ENCODE measurements at regions not wholly inside any gene's neighbourhood (a gene's known extent, or its start where the extent isn't known, plus 50 kb on each side); places are given as distances from the start of the nearest gene placed in this dataset.
"Not testable (repeated sequence)": the region's sequence is repeated elsewhere in the genome, so short reads cannot be mapped to it uniquely, and the experiment has no call there.

GRCh38 chr10:123381224-123381623 is 227.0 kb downstream of the BUB3 start:
- DNase-seq, result no peak

GRCh38 chr10:123382491-123382890 is 228.3 kb downstream of the BUB3 start:
- no peak for DNase-seq

- no peak for DNase-seq
These were observed 231.4 kb downstream of the BUB3 start for GRCh38 chr10:123385508-123386080.

GRCh38 chr10:123389520-123389919 is 235.3 kb downstream of the BUB3 start:
- no peak for DNase-seq

- DNase-seq, result no peak
These were observed 236.1 kb downstream of the BUB3 start for GRCh38 chr10:123390332-123390731.

- DNase-seq, result no peak
These were observed 236.7 kb downstream of the BUB3 start for GRCh38 chr10:123390874-123391273.

- no peak for DNase-seq
These were observed 237.2 kb downstream of the BUB3 start for GRCh38 chr10:123391275-123392028.

GRCh38 chr10:123392182-123392963 is 238.2 kb downstream of the BUB3 start:
- DNase-seq, result no peak

- DNase-seq, result no peak
These were observed 239.0 kb downstream of the BUB3 start for GRCh38 chr10:123393170-123393569.

- DNase-seq, result no peak
These were observed 240.2 kb downstream of the BUB3 start for GRCh38 chr10:123394382-123394781.

- not testable (repeated sequence) for DNase-seq
These were observed 241.0 kb downstream of the BUB3 start for GRCh38 chr10:123395234-123395633.

GRCh38 chr10:123395906-123396305 is 241.7 kb downstream of the BUB3 start:
- no peak for DNase-seq

GRCh38 chr10:123398180-123398591 is 244.0 kb downstream of the BUB3 start:
- DNase-seq, result peak; percentile 2

GRCh38 chr10:123398756-123399155 is 244.6 kb downstream of the BUB3 start:
- DNase-seq, result no peak

GRCh38 chr10:123399276-123399839 is 245.2 kb downstream of the BUB3 start:
- no peak for DNase-seq

- DNase-seq, result no peak
These were observed 247.8 kb downstream of the BUB3 start for GRCh38 chr10:123402021-123402420.

GRCh38 chr10:123402656-123403055 is 248.5 kb downstream of the BUB3 start:
- no peak for DNase-seq

- DNase-seq, result no peak
These were observed 250.2 kb downstream of the BUB3 start for GRCh38 chr10:123404357-123404756.

GRCh38 chr10:123408660-123409059 is 254.5 kb downstream of the BUB3 start:
- DNase-seq, result no peak

GRCh38 chr10:123409426-123409825 is 255.2 kb downstream of the BUB3 start:
- DNase-seq, result no peak

GRCh38 chr10:123409884-123410283 is 255.7 kb downstream of the BUB3 start:
- DNase-seq, result no peak

GRCh38 chr10:123413353-123413752 is 252.8 kb upstream of the GPR26 start:
- no peak for DNase-seq

- no peak for DNase-seq
These were observed 250.6 kb upstream of the GPR26 start for GRCh38 chr10:123415523-123415922.

GRCh38 chr10:123417414-123417813 is 248.7 kb upstream of the GPR26 start:
- DNase-seq, result no peak

All from activated CD4-positive, alpha-beta T cell treated with anti-CD3 and anti-CD28 coated beads, Interleukin-2, amount 50 U/mL, for 16 hours (primary cell).